T-cell (primary cell): ENCODE measurements at regions not wholly inside any gene's neighbourhood (a gene's known extent, or its start where the extent isn't known, plus 50 kb on each side); places are given as distances from the start of the nearest gene placed in this dataset.

ENCODE experiments used
- ATAC-seq, 4 experiments: fragments of 200-7000 bp in 3 of 4; fragments of 150-1000 bp in 1 of 4; cut with Tn5 transposase; replicated peaks in 1 of 4; 1 replicate in 3 of 4; 2 replicates in 1 of 4; pipeline ENCODE4 v1.10.0; 2021; ENCODE audit warnings: moderate library complexity in 3 of 4, mild to moderate bottlenecking in 2 of 4, moderate number of reproducible peaks in 1 of 4
- CTCF ChIA-PET, 2 donors: fragments of 300-600 bp; sonication (Branson Sonifier 250); formaldehyde crosslinking; loops; one replicate each; lab custom pipeline; 2022; ENCODE audit warnings: antibody characterized with exemption in 2 of 2; lab: Charles Lee
- POLR2A ChIA-PET, 2 donors: fragments of 300-600 bp; sonication (Branson Sonifier 250); formaldehyde crosslinking; loops; one replicate each; lab custom pipeline; 2022; ENCODE audit warnings: antibody characterized with exemption in 2 of 2; lab: Charles Lee
- DNase-seq, 35 experiments: peaks; one replicate each; pipeline versions ENCODE4 v3.0.0 to v3.0.0-alpha.2; 2013 to 2023
- H3K27ac ChIP-seq: one replicate; pipeline ENCODE4 v1.5.1; 2013; ENCODE audit warnings: low read length
- H3K27me3 ChIP-seq, 2 experiments: replicated peaks in 1 of 2; 1 replicate in 1 of 2; 2 replicates in 1 of 2; pipeline versions ENCODE4 v1.6.1 to v1.7.0; 2013; ENCODE audit warnings: low read length in 1 of 2, mixed read lengths in 1 of 2; ENCODE audit not compliant: control insufficient read depth in 2 of 2, insufficient read depth in 2 of 2; ENCODE audit errors: extremely low read depth in 1 of 2
- H3K36me3 ChIP-seq, 2 donors: 1 replicate in 1 of 2; 2 replicates in 1 of 2; pipeline versions ENCODE4 v1.6.1 to v1.7.0; 2013; ENCODE audit warnings: low read length in 1 of 2; ENCODE audit not compliant: control insufficient read depth in 2 of 2, insufficient read depth in 1 of 2; ENCODE audit errors: extremely low read depth in 1 of 2
- H3K4me1 ChIP-seq, 2 experiments: 1 replicate in 1 of 2; 2 replicates in 1 of 2; pipeline versions ENCODE4 v1.6.1 to v1.7.0; 2013; ENCODE audit warnings: low read length in 2 of 2, mixed read lengths in 1 of 2; ENCODE audit not compliant: insufficient read depth in 2 of 2, control insufficient read depth in 1 of 2; ENCODE audit errors: extremely low read depth in 1 of 2
- H3K4me3 ChIP-seq, 2 donors: 1 replicate in 1 of 2; 2 replicates in 1 of 2; pipeline versions ENCODE4 v1.5.1 to v1.7.0; 2013; ENCODE audit warnings: mild to moderate bottlenecking in 2 of 2, low read length in 1 of 2, moderate library complexity in 1 of 2; ENCODE audit not compliant: control insufficient read depth in 1 of 2; ENCODE audit errors: extremely low read depth in 1 of 2
- H3K9me3 ChIP-seq: 2 replicates; pipeline ENCODE4 v1.7.0; 2013
- H3K27ac Mint-ChIP-seq, 2 donors: one replicate each; pipeline ENCODE4 v1.8.0; 2020 to 2021; ENCODE audit warnings: mild to moderate bottlenecking in 2 of 2, mixed read lengths in 2 of 2
- H3K27me3 Mint-ChIP-seq, 2 donors: one replicate each; pipeline ENCODE4 v1.8.0; 2021 to 2022; ENCODE audit warnings: mixed read lengths in 2 of 2
- H3K36me3 Mint-ChIP-seq: one replicate; pipeline ENCODE4 v1.8.0; 2021; ENCODE audit warnings: mixed read lengths
- H3K4me1 Mint-ChIP-seq, 3 donors: one replicate each; pipeline ENCODE4 v1.8.0; 2020 to 2022; ENCODE audit warnings: mixed read lengths in 3 of 3, mild to moderate bottlenecking in 1 of 3
- H3K4me3 Mint-ChIP-seq, 3 donors: one replicate each; pipeline ENCODE4 v1.8.0; 2020 to 2022; ENCODE audit warnings: mild to moderate bottlenecking in 3 of 3, mixed read lengths in 3 of 3, moderate library complexity in 3 of 3
- H3K9me3 Mint-ChIP-seq, 3 donors: one replicate each; pipeline ENCODE4 v1.8.0; 2020 to 2022; ENCODE audit warnings: mixed read lengths in 3 of 3
- WGBS: methylation state at CpG from one replicate; pipeline ENCODE4 v1.1.5; 2013; ENCODE audit warnings: missing lambda C conversion rate; ENCODE audit not compliant: insufficient coverage; 5-methylcytosine and 5-hydroxymethylcytosine counted together

GRCh38 chr5:3517348-3517747 is 78.3 kb upstream of the IRX1 start:
- peaks cover 0 to 8% (median 0%) of the 10 kb centered on the region in 3 donors for H3K9me3 Mint-ChIP-seq
- H3K4me1 Mint-ChIP-seq, result no peaks in the 10 kb centered on the region
- H3K36me3 Mint-ChIP-seq, result no peaks in the 10 kb centered on the region
- ChIA-PET POLR2A (no interaction called here), CTCF (no interaction called here)
- H3K27ac Mint-ChIP-seq, result no peak overlapping the region
- no peak for DNase-seq
- H3K36me3 ChIP-seq, result no peaks in the 10 kb centered on the region
- no peak for ATAC-seq
- 43% methylated on average over 1 of the region's 9 CpGs for WGBS
- H3K4me3 Mint-ChIP-seq, result no peak overlapping the region
- H3K9me3 ChIP-seq, result no peaks in the 10 kb centered on the region
- H3K4me3 ChIP-seq, result no peak overlapping the region
- no peaks in the 10 kb centered on the region for H3K27me3 ChIP-seq
- no peaks in the 10 kb centered on the region for H3K4me1 ChIP-seq
- H3K27ac ChIP-seq, result no peak overlapping the region
- H3K27me3 Mint-ChIP-seq, result no peaks in the 10 kb centered on the region

GRCh38 chr5:3512361-3513095 is 83.1 kb upstream of the IRX1 start:
- WGBS, result 79% methylated on average over 3 of the region's 13 CpGs
- Histone ChIP-seq H3K27ac (no peak overlapping the region), H3K4me3 (no peak overlapping the region), H3K27me3 (no peaks in the 10 kb centered on the region), H3K4me1 (no peaks in the 10 kb centered on the region), H3K9me3 (no peaks in the 10 kb centered on the region), H3K36me3 (no peaks in the 10 kb centered on the region)
- ATAC-seq, result no peak
- CTCF ChIA-PET, result no interaction called here
- POLR2A ChIA-PET, result no interaction called here
- Mint-ChIP-seq H3K4me3 (no peak overlapping the region), H3K36me3 (no peaks in the 10 kb centered on the region), H3K27me3 (no peaks in the 10 kb centered on the region), H3K4me1 (no peaks in the 10 kb centered on the region), H3K9me3 (peaks cover 6 to 11% (median 10%) of the 10 kb centered on the region in 3 donors), H3K27ac (no peak overlapping the region)
- no peak for DNase-seq

GRCh38 chr5:3511934-3512333 is 83.7 kb upstream of the IRX1 start:
- no peaks in the 10 kb centered on the region for H3K36me3 ChIP-seq
- POLR2A ChIA-PET, result no interaction called here
- ATAC-seq (no peak), DNase-seq (no peak)
- H3K4me3 ChIP-seq, result no peak overlapping the region
- H3K9me3 ChIP-seq, result no peaks in the 10 kb centered on the region
- no peaks in the 10 kb centered on the region for H3K27me3 ChIP-seq
- no peaks in the 10 kb centered on the region for H3K27me3 Mint-ChIP-seq
- CTCF ChIA-PET, result no interaction called here
- H3K4me3 Mint-ChIP-seq, result no peak overlapping the region
- H3K9me3 Mint-ChIP-seq, result peaks cover 10 to 14% (median 11%) of the 10 kb centered on the region in 3 donors
- H3K27ac Mint-ChIP-seq, result no peak overlapping the region
- no CpG with 5 or more reads among the region's 7 CpGs for WGBS
- no peaks in the 10 kb centered on the region for H3K4me1 ChIP-seq
- H3K27ac ChIP-seq, result no peak overlapping the region
- no peaks in the 10 kb centered on the region for H3K4me1 Mint-ChIP-seq
- no peaks in the 10 kb centered on the region for H3K36me3 Mint-ChIP-seq

- Histone ChIP-seq H3K27ac (no peak overlapping the region), H3K9me3 (no peaks in the 10 kb centered on the region), H3K4me3 (no peak overlapping the region), H3K27me3 (no peaks in the 10 kb centered on the region), H3K4me1 (no peaks in the 10 kb centered on the region), H3K36me3 (no peaks in the 10 kb centered on the region)
- Mint-ChIP-seq H3K36me3 (no peaks in the 10 kb centered on the region), H3K27ac (no peak overlapping the region), H3K4me3 (no peak overlapping the region), H3K4me1 (no peaks in the 10 kb centered on the region), H3K27me3 (no peaks in the 10 kb centered on the region), H3K9me3 (peaks cover 10 to 11% (median 11%) of the 10 kb centered on the region in 3 donors)
- 80% methylated on average over 2 of the region's 9 CpGs for WGBS
- DNase-seq (no peak), ATAC-seq (no peak)
- POLR2A ChIA-PET, result no interaction called here
- CTCF ChIA-PET, result no interaction called here
Observed at GRCh38 chr5:3511519-3511918, 84.1 kb upstream of the IRX1 start.

- CTCF ChIA-PET, result no interaction called here
- DNase-seq (no peak), ATAC-seq (no peak)
- POLR2A ChIA-PET, result no interaction called here
- Histone ChIP-seq H3K27me3 (no peaks in the 10 kb centered on the region), H3K4me1 (no peaks in the 10 kb centered on the region), H3K9me3 (no peaks in the 10 kb centered on the region), H3K4me3 (no peak overlapping the region), H3K36me3 (no peaks in the 10 kb centered on the region), H3K27ac (no peak overlapping the region)
- Mint-ChIP-seq H3K9me3 (peaks cover 9 to 14% (median 10%) of the 10 kb centered on the region in 3 donors), H3K4me3 (no peak overlapping the region), H3K36me3 (no peaks in the 10 kb centered on the region), H3K27ac (no peak overlapping the region), H3K4me1 (no peaks in the 10 kb centered on the region), H3K27me3 (no peaks in the 10 kb centered on the region)
- WGBS, result 83% methylated on average over 11 of the region's 18 CpGs
Observed at GRCh38 chr5:3510642-3511417, 84.8 kb upstream of the IRX1 start.

- Mint-ChIP-seq H3K36me3 (no peaks in the 10 kb centered on the region), H3K4me1 (no peaks in the 10 kb centered on the region), H3K4me3 (no peak overlapping the region), H3K27me3 (no peaks in the 10 kb centered on the region), H3K9me3 (peaks cover 8 to 19% (median 10%) of the 10 kb centered on the region in 3 donors), H3K27ac (no peak overlapping the region)
- no peak for ATAC-seq
- peaks cover 0 to 2% of the 10 kb centered on the region in 2 experiments for H3K27me3 ChIP-seq
- WGBS, result no CpG with 5 or more reads among the region's 3 CpGs
- ChIA-PET POLR2A (no interaction called here), CTCF (interaction anchor here in 1 of 2 donors (0.6 kb wide), 1 partner anchor 15 kb away, joined by 5 read pairs; no protein-coding TSS in a partner anchor)
- no peaks in the 10 kb centered on the region for H3K9me3 ChIP-seq
- no peak overlapping the region for H3K4me3 ChIP-seq
- DNase-seq, result no peak
- H3K36me3 ChIP-seq, result no peaks in the 10 kb centered on the region
- H3K27ac ChIP-seq, result no peak overlapping the region
- no peaks in the 10 kb centered on the region for H3K4me1 ChIP-seq
Observed at GRCh38 chr5:3509290-3509689, 86.3 kb upstream of the IRX1 start.
